ENCODE measurements at regions not wholly inside any gene's neighbourhood (a gene's known extent, or its start where the extent isn't known, plus 50 kb on each side); places are given as distances from the start of the nearest gene placed in this dataset.

DNA sequence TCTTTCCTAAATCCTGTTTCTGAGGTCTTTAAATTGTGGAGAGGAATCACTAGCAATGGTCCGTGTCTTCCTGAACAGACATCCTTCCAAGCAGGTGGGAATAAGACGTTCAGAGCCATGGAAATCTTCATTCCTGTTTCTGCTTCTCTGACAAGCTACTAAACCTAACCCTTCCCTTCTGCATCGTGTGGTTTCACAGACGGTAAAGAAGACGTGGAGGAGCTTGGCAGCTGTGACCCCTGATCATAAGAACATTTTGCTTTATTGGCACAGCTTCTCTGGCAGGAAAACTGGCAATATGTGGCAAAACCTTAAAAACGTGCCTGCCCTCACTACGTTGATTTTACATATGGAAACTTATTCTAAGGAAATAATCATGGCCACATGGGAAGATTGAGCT, 63.0 kb upstream of the LOXL4 start:
- TF ChIP-seq XRCC5 (IDR thresholded peaks at IDR 0.05; ENCODE audit: low read depth, low read length) = no peak
- TF ChIP-seq, protein P1, sequence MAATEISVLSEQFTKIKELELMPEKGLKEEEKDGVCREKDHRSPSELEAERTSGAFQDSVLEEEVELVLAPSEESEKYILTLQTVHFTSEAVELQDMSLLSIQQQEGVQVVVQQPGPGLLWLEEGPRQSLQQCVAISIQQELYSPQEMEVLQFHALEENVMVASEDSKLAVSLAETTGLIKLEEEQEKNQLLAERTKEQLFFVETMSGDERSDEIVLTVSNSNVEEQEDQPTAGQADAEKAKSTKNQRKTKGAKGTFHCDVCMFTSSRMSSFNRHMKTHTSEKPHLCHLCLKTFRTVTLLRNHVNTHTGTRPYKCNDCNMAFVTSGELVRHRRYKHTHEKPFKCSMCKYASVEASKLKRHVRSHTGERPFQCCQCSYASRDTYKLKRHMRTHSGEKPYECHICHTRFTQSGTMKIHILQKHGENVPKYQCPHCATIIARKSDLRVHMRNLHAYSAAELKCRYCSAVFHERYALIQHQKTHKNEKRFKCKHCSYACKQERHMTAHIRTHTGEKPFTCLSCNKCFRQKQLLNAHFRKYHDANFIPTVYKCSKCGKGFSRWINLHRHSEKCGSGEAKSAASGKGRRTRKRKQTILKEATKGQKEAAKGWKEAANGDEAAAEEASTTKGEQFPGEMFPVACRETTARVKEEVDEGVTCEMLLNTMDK (IDR thresholded peaks at IDR 0.05; ENCODE audit: borderline replicate concordance, insufficient read depth, low read depth, low read length, poor library complexity, severe bottlenecking) = no peak
